Aorta (tissue), 5 donors: ENCODE measurements at regions not wholly inside any gene's neighbourhood (a gene's known extent, or its start where the extent isn't known, plus 50 kb on each side); places are given as distances from the start of the nearest gene placed in this dataset.

Experiments
- ATAC-seq: fragments of 200-7000 bp; cut with Tn5 transposase; one replicate; pipeline ENCODE4 v1.9.1; 2022; ENCODE audit warnings: moderate library complexity; ENCODE audit not compliant: low FRiP score
- DNase-seq, 2 donors: peaks; one replicate each; pipeline ENCODE4 v3.0.0-alpha.2; 2020
- H3K27ac ChIP-seq, 2 donors: one replicate each; pipeline ENCODE4 v1.5.1; 2013; ENCODE audit warnings: low read length in 2 of 2, mild to moderate bottlenecking in 2 of 2, moderate library complexity in 2 of 2, control low read depth in 1 of 2, inconsistent platforms in 1 of 2, low read depth in 1 of 2
- H3K27me3 ChIP-seq, 2 donors: one replicate each; pipeline ENCODE4 v1.6.1; 2013; ENCODE audit warnings: control low read depth in 1 of 2, low read length in 1 of 2, mild to moderate bottlenecking in 1 of 2, moderate library complexity in 1 of 2; ENCODE audit not compliant: insufficient read depth in 2 of 2, control insufficient read depth in 1 of 2
- H3K36me3 ChIP-seq, 2 donors: one replicate each; pipeline ENCODE4 v1.6.1; 2013; ENCODE audit warnings: control low read depth in 1 of 2, low read length in 1 of 2, mild to moderate bottlenecking in 1 of 2; ENCODE audit not compliant: insufficient read depth in 2 of 2, control insufficient read depth in 1 of 2
- H3K4me1 ChIP-seq, 2 donors: one replicate each; pipeline ENCODE4 v1.6.1; 2013; ENCODE audit warnings: low read length in 2 of 2, control low read depth in 1 of 2, mild to moderate bottlenecking in 1 of 2, moderate library complexity in 1 of 2; ENCODE audit not compliant: insufficient read depth in 2 of 2, control insufficient read depth in 1 of 2
- H3K4me3 ChIP-seq, 2 donors: one replicate each; pipeline ENCODE4 v1.5.1; 2013; ENCODE audit warnings: low read length in 2 of 2, control low read depth in 1 of 2, mild to moderate bottlenecking in 1 of 2
- H3K9me3 ChIP-seq: one replicate; pipeline ENCODE4 v1.6.1; 2013; ENCODE audit warnings: mild to moderate bottlenecking, low read length; ENCODE audit not compliant: control insufficient read depth
- WGBS, 2 donors: extraction: QIAGEN DNeasy Blood & Tissue Kit; methylation state at CpG; one replicate each; pipeline ENCODE4 v1.1.7; 2013; 5-methylcytosine and 5-hydroxymethylcytosine counted together
- intact Hi-C, 2 donors: fragments of 100-400 bp; cut with DNase I; formaldehyde crosslinking; loops; one replicate each; pipeline versions ENCODE4 v1.14.2 to v1.15.0; 2022
- donor health status: healthy with polysubstance abuse.
- donor health status: Bipolar disorder and iron deficiency.
- donor health status: DM: no; HTN: no; CAD: no.
- donor health status: DM: no; HTN: no; CAD: no.
- donor health status: DM: yes; HTN: yes; CAD: no.

- no peak for ATAC-seq
- WGBS, 2 donors = 88 to 95% methylated on average over 1 of the region's 1 CpG
- H3K4me3 ChIP-seq = no peak overlapping the region
- no peak for DNase-seq
- no peaks in the 10 kb centered on the region for H3K27me3 ChIP-seq
- no peaks in the 10 kb centered on the region for H3K9me3 ChIP-seq
- H3K36me3 ChIP-seq = no peaks in the 10 kb centered on the region
- intact Hi-C loops = loop anchor here in 1 of 2 donors (10.0 kb wide), 1 partner anchor 632 kb away; no protein-coding TSS in a partner anchor
- H3K27ac ChIP-seq = no peak overlapping the region
- peaks cover 0 to 4% of the 10 kb centered on the region in 2 donors for H3K4me1 ChIP-seq
Observed at GRCh38 chr7:46452561-46453135, 531.6 kb upstream of the IGFBP3 start.

- Histone ChIP-seq H3K27ac (no peak overlapping the region), H3K9me3 (no peaks in the 10 kb centered on the region), H3K4me1 (peaks cover 0 to 4% of the 10 kb centered on the region in 2 donors), H3K36me3 (no peaks in the 10 kb centered on the region), H3K4me3 (no peak overlapping the region), H3K27me3 (no peaks in the 10 kb centered on the region)
- intact Hi-C loops = loop anchor here in 1 of 2 donors (10.0 kb wide), 1 partner anchor 633 kb away; no protein-coding TSS in a partner anchor
- DNase-seq (no peak), ATAC-seq (no peak)
Observed at GRCh38 chr7:46451846-46452245, 530.8 kb upstream of the IGFBP3 start.

GRCh38 chr7:46450886-46451285, 529.8 kb upstream of the IGFBP3 start:
- intact Hi-C loops = loop anchor here in 1 of 2 donors (10.0 kb wide), 1 partner anchor 634 kb away; no protein-coding TSS in a partner anchor
- Histone ChIP-seq H3K4me3 (no peak overlapping the region), H3K27me3 (no peaks in the 10 kb centered on the region), H3K4me1 (peaks cover 0 to 4% of the 10 kb centered on the region in 2 donors), H3K36me3 (no peaks in the 10 kb centered on the region), H3K9me3 (no peaks in the 10 kb centered on the region), H3K27ac (no peak overlapping the region)
- no peak for ATAC-seq
- no peak for DNase-seq

- H3K27me3 ChIP-seq = no peaks in the 10 kb centered on the region
- DNase-seq = no peak
- no peaks in the 10 kb centered on the region for H3K9me3 ChIP-seq
- 99 to 100% methylated on average over 2 of the region's 2 CpGs for WGBS, 2 donors
- no peak overlapping the region for H3K4me3 ChIP-seq
- H3K36me3 ChIP-seq = no peaks in the 10 kb centered on the region
- no peak overlapping the region for H3K27ac ChIP-seq
- intact Hi-C loops = loop anchor here in 1 of 2 donors (10.0 kb wide), 1 partner anchor 634 kb away; no protein-coding TSS in a partner anchor
- ATAC-seq = no peak
- peaks cover 0 to 4% of the 10 kb centered on the region in 2 donors for H3K4me1 ChIP-seq
Observed at GRCh38 chr7:46450425-46450824, 529.4 kb upstream of the IGFBP3 start.

- no peak overlapping the region for H3K27ac ChIP-seq
- H3K36me3 ChIP-seq = no peaks in the 10 kb centered on the region
- no peak for DNase-seq
- WGBS, 2 donors = 97 to 98% methylated on average over 2 of the region's 2 CpGs
- no peaks in the 10 kb centered on the region for H3K27me3 ChIP-seq
- H3K4me1 ChIP-seq = no peaks in the 10 kb centered on the region
- ATAC-seq = no peak
- H3K4me3 ChIP-seq = no peak overlapping the region
- H3K9me3 ChIP-seq = no peaks in the 10 kb centered on the region
- intact Hi-C loops = loop anchor here in 1 of 2 donors (10.0 kb wide), 1 partner anchor 635 kb away; no protein-coding TSS in a partner anchor
Observed at GRCh38 chr7:46449743-46450142, 528.7 kb upstream of the IGFBP3 start.

- no peak overlapping the region for H3K4me3 ChIP-seq
- no peak for ATAC-seq
- intact Hi-C loops = no loop called here
- WGBS, 2 donors = 95 to 97% methylated on average over 5 of the region's 5 CpGs
- H3K27ac ChIP-seq = no peak overlapping the region
- no peak for DNase-seq
- peaks cover 2% of the 10 kb centered on the region for H3K9me3 ChIP-seq
- no peaks in the 10 kb centered on the region for H3K36me3 ChIP-seq
- H3K4me1 ChIP-seq = no peaks in the 10 kb centered on the region
- H3K27me3 ChIP-seq = no peaks in the 10 kb centered on the region
Observed at GRCh38 chr7:46448478-46448877, 527.4 kb upstream of the IGFBP3 start.

GRCh38 chr7:46446151-46446550, 525.1 kb upstream of the IGFBP3 start:
- Histone ChIP-seq H3K36me3 (no peaks in the 10 kb centered on the region), H3K27ac (no peak overlapping the region), H3K4me3 (no peak overlapping the region), H3K27me3 (no peaks in the 10 kb centered on the region), H3K9me3 (peaks cover 2% of the 10 kb centered on the region), H3K4me1 (no peaks in the 10 kb centered on the region)
- intact Hi-C loops = no loop called here
- WGBS, 2 donors = 99 to 100% methylated on average over 1 of the region's 1 CpG
- DNase-seq = no peak
- ATAC-seq = no peak

GRCh38 chr7:46444256-46444655, 523.2 kb upstream of the IGFBP3 start:
- DNase-seq = no peak
- Histone ChIP-seq H3K4me1 (no peaks in the 10 kb centered on the region), H3K27me3 (no peaks in the 10 kb centered on the region), H3K27ac (no peak overlapping the region), H3K4me3 (no peak overlapping the region), H3K9me3 (peaks cover 2% of the 10 kb centered on the region), H3K36me3 (no peaks in the 10 kb centered on the region)
- ATAC-seq = no peak
- intact Hi-C loops = no loop called here
- 93 to 97% methylated on average over 3 of the region's 3 CpGs for WGBS, 2 donors

GRCh38 chr7:46440186-46440585, 519.1 kb upstream of the IGFBP3 start:
- ATAC-seq = no peak
- WGBS, 2 donors = 67 to 79% methylated on average over 6 of the region's 6 CpGs

More at GRCh38 chr7:46440186-46440585, 519.1 kb upstream of the IGFBP3 start:
- Histone ChIP-seq H3K27ac (no peak overlapping the region), H3K4me1 (no peaks in the 10 kb centered on the region), H3K4me3 (no peak overlapping the region), H3K36me3 (no peaks in the 10 kb centered on the region), H3K9me3 (peaks cover 2% of the 10 kb centered on the region), H3K27me3 (no peaks in the 10 kb centered on the region)
- no peak for DNase-seq
- intact Hi-C loops = no loop called here
